Neural progenitor cell (in vitro differentiated cells): ENCODE measurements at regions not wholly inside any gene's neighbourhood (a gene's known extent, or its start where the extent isn't known, plus 50 kb on each side); places are given as distances from the start of the nearest gene placed in this dataset.

Experiments
- CTCF ChIP-seq: fragments of 200-600 bp; sonication (generic); IDR thresholded peaks from 2 replicates; pipeline ENCODE4 v1.5.1; 2017; ENCODE audit warnings: antibody characterized with exemption, mild to moderate bottlenecking
- EZH2 ChIP-seq: fragments of 200-600 bp; sonication (generic); IDR thresholded peaks from 2 replicates; pipeline ENCODE4 v1.6.1; 2017; ENCODE audit warnings: antibody characterized with exemption, mild to moderate bottlenecking, moderate library complexity
- EZH2phosphoT487 ChIP-seq: fragments of 200-600 bp; sonication (generic); IDR thresholded peaks from 2 replicates; pipeline ENCODE4 v1.6.1; 2017; ENCODE audit warnings: antibody characterized with exemption

- TF ChIP-seq CTCF: no peak
- no peak for TF ChIP-seq EZH2
- no peak for TF ChIP-seq EZH2phosphoT487
Measured at GRCh38 chr1:222210776-222211175, 337.1 kb downstream of the HHIPL2 start.
